GM21576 (cell line): ENCODE measurements at regions not wholly inside any gene's neighbourhood (a gene's known extent, or its start where the extent isn't known, plus 50 kb on each side); places are given as distances from the start of the nearest gene placed in this dataset.
"Not testable (repeated sequence)": the region's sequence is repeated elsewhere in the genome, so short reads cannot be mapped to it uniquely, and the experiment has no call there.

ENCODE experiments used
- ATAC-seq: cut with Tn5 transposase; IDR thresholded peaks from one replicate; pipeline ENCODE4 v1.9.1; 2021; ENCODE audit warnings: mild to moderate bottlenecking, moderate library complexity; ENCODE audit not compliant: unreplicated experiment

- ATAC-seq = peak; percentile 32
Measured at GRCh38 chr22:25448435-25449051, 115.9 kb upstream of the GRK3 start.

GRCh38 chr22:25449781-25450317, 114.6 kb upstream of the GRK3 start:
- no peak for ATAC-seq

GRCh38 chr22:25451480-25452114, 112.9 kb upstream of the GRK3 start:
- ATAC-seq = no peak

- no peak for ATAC-seq
Measured at GRCh38 chr22:25452116-25452700, 112.3 kb upstream of the GRK3 start.

- no peak for ATAC-seq
Measured at GRCh38 chr22:25453058-25453457, 111.4 kb upstream of the GRK3 start.

- no peak for ATAC-seq
Measured at GRCh38 chr22:25453557-25453956, 110.9 kb upstream of the GRK3 start.

GRCh38 chr22:25456300-25457043, 108.0 kb upstream of the GRK3 start:
- not testable (repeated sequence) for ATAC-seq

- not testable (repeated sequence) for ATAC-seq
Measured at GRCh38 chr22:25458631-25459030, 105.8 kb upstream of the GRK3 start.

GRCh38 chr22:25460682-25461081, 103.8 kb upstream of the GRK3 start:
- not testable (repeated sequence) for ATAC-seq

GRCh38 chr22:25461301-25461700, 103.2 kb upstream of the GRK3 start:
- no peak for ATAC-seq

- not testable (repeated sequence) for ATAC-seq
Measured at GRCh38 chr22:25462474-25463346, 101.8 kb upstream of the GRK3 start.

- ATAC-seq = not testable (repeated sequence)
Measured at GRCh38 chr22:25463347-25463628, 101.2 kb upstream of the GRK3 start.

- ATAC-seq = not testable (repeated sequence)
Measured at GRCh38 chr22:25464326-25464725, 100.1 kb upstream of the GRK3 start.

- ATAC-seq = no peak
Measured at GRCh38 chr22:25465949-25466348, 98.5 kb upstream of the GRK3 start.

- no peak for ATAC-seq
Measured at GRCh38 chr22:25472382-25472781, 92.1 kb upstream of the GRK3 start.

- ATAC-seq = no peak
Measured at GRCh38 chr22:25475257-25476022, 89.0 kb upstream of the GRK3 start.

GRCh38 chr22:25477358-25477757, 87.1 kb upstream of the GRK3 start:
- no peak for ATAC-seq

- ATAC-seq = no peak
Measured at GRCh38 chr22:25478111-25478510, 86.4 kb upstream of the GRK3 start.

GRCh38 chr22:25478528-25478927, 85.9 kb upstream of the GRK3 start:
- no peak for ATAC-seq

GRCh38 chr22:25480868-25481267, 83.6 kb upstream of the GRK3 start:
- not testable (repeated sequence) for ATAC-seq
